Tibial nerve (tissue), 4 donors: ENCODE measurements at regions not wholly inside any gene's neighbourhood (a gene's known extent, or its start where the extent isn't known, plus 50 kb on each side); places are given as distances from the start of the nearest gene placed in this dataset.

Experiments used
- EP300 ChIP-seq, 2 donors: sonication (generic); formaldehyde crosslinking; IDR thresholded peaks; one replicate each; pipeline ENCODE4 v1.6.1; 2017; ENCODE audit warnings: antibody characterized with exemption in 2 of 2, mild to moderate bottlenecking in 1 of 2
- POLR2A ChIP-seq, 2 donors: fragments of 450-650 bp; IDR thresholded peaks; one replicate each; pipeline ENCODE4 v1.6.1; 2017; ENCODE audit warnings: antibody characterized with exemption in 2 of 2, mild to moderate bottlenecking in 2 of 2, moderate library complexity in 2 of 2
- TF ChIP-seq, protein P1 (sequence below), 5 experiments: fragments of 200-600 bp in 3 of 5; fragments of 450-650 bp in 2 of 5; sonication (generic) in 3 of 5; IDR thresholded peaks; one replicate each; pipeline ENCODE4 v1.5.1; 2016 to 2019; ENCODE audit warnings: antibody characterized with exemption in 5 of 5, mild to moderate bottlenecking in 3 of 5, moderate library complexity in 2 of 5

DNA sequence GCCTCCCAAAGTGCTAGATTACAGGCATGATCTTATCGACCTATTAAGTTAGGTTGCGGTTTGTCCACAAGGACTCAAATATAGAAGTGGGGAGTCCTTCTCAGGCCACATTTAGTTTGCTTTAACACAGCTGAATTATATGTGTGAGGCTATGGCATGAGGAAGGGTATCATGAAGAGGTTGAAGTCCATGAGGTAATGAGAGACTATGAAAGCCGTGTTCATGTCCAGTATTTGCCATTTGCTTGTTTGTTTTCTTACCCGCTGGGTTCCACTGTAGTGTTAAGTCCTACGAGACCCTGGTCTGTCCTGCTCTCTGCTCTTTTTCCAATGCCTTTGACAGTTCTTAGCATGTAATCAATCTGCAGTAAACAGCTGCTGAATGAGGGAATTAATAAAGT lies 1072.4 kb upstream of the EEF2KMT start:
- TF ChIP-seq, protein P1, sequence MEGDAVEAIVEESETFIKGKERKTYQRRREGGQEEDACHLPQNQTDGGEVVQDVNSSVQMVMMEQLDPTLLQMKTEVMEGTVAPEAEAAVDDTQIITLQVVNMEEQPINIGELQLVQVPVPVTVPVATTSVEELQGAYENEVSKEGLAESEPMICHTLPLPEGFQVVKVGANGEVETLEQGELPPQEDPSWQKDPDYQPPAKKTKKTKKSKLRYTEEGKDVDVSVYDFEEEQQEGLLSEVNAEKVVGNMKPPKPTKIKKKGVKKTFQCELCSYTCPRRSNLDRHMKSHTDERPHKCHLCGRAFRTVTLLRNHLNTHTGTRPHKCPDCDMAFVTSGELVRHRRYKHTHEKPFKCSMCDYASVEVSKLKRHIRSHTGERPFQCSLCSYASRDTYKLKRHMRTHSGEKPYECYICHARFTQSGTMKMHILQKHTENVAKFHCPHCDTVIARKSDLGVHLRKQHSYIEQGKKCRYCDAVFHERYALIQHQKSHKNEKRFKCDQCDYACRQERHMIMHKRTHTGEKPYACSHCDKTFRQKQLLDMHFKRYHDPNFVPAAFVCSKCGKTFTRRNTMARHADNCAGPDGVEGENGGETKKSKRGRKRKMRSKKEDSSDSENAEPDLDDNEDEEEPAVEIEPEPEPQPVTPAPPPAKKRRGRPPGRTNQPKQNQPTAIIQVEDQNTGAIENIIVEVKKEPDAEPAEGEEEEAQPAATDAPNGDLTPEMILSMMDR (IDR thresholded peaks at IDR 0.05) = no peak
- no peak for TF ChIP-seq POLR2A (IDR thresholded peaks at IDR 0.05)
- no peak for TF ChIP-seq EP300 (IDR thresholded peaks at IDR 0.05)
